CD4-positive, alpha-beta T cell treated with Interleukin-15 for 4 hours (primary cell): ENCODE measurements at regions not wholly inside any gene's neighbourhood (a gene's known extent, or its start where the extent isn't known, plus 50 kb on each side); places are given as distances from the start of the nearest gene placed in this dataset.
"Not testable (repeated sequence)": the region's sequence is repeated elsewhere in the genome, so short reads cannot be mapped to it uniquely, and the experiment has no call there.

Source experiments
- DNase-seq: peaks from one replicate; pipeline ENCODE4 v3.0.0-alpha.2; 2020; ENCODE audit warnings: low spot score

- no peak for DNase-seq
Observed at GRCh38 chr7:68756986-68757495, 841.2 kb upstream of the AUTS2 start.

- DNase-seq, result no peak
Observed at GRCh38 chr7:68760556-68760955, 837.7 kb upstream of the AUTS2 start.

GRCh38 chr7:68767462-68767861 lies 830.8 kb upstream of the AUTS2 start:
- DNase-seq, result no peak

- no peak for DNase-seq
Observed at GRCh38 chr7:68770649-68771048, 827.6 kb upstream of the AUTS2 start.

GRCh38 chr7:68776326-68776725 lies 821.9 kb upstream of the AUTS2 start:
- no peak for DNase-seq

GRCh38 chr7:68783684-68784083 lies 814.6 kb upstream of the AUTS2 start:
- no peak for DNase-seq

GRCh38 chr7:68785036-68785435 lies 813.2 kb upstream of the AUTS2 start:
- DNase-seq, result no peak

- DNase-seq, result no peak
Observed at GRCh38 chr7:68787566-68787965, 810.7 kb upstream of the AUTS2 start.

- not testable (repeated sequence) for DNase-seq
Observed at GRCh38 chr7:68788529-68788928, 809.7 kb upstream of the AUTS2 start.

GRCh38 chr7:68789597-68789996 lies 808.7 kb upstream of the AUTS2 start:
- DNase-seq, result no peak

GRCh38 chr7:68792351-68792750 lies 805.9 kb upstream of the AUTS2 start:
- DNase-seq, result no peak

- DNase-seq, result no peak
Observed at GRCh38 chr7:68793513-68793912, 804.8 kb upstream of the AUTS2 start.

- no peak for DNase-seq
Observed at GRCh38 chr7:68800316-68800715, 798.0 kb upstream of the AUTS2 start.

- no peak for DNase-seq
Observed at GRCh38 chr7:68805159-68805558, 793.1 kb upstream of the AUTS2 start.

GRCh38 chr7:68807666-68808065 lies 790.6 kb upstream of the AUTS2 start:
- no peak for DNase-seq

GRCh38 chr7:68813551-68814080 lies 784.7 kb upstream of the AUTS2 start:
- DNase-seq, result no peak

- DNase-seq, result no peak
Observed at GRCh38 chr7:68816491-68816890, 781.8 kb upstream of the AUTS2 start.

GRCh38 chr7:68820321-68820720 lies 778.0 kb upstream of the AUTS2 start:
- no peak for DNase-seq

- no peak for DNase-seq
Observed at GRCh38 chr7:68821846-68822245, 776.4 kb upstream of the AUTS2 start.

GRCh38 chr7:68823996-68824780 lies 774.1 kb upstream of the AUTS2 start:
- DNase-seq, result no peak

GRCh38 chr7:68828575-68828974 lies 769.7 kb upstream of the AUTS2 start:
- no peak for DNase-seq

- DNase-seq, result no peak
Observed at GRCh38 chr7:68833422-68833821, 764.9 kb upstream of the AUTS2 start.

- no peak for DNase-seq
Observed at GRCh38 chr7:68839014-68839413, 759.3 kb upstream of the AUTS2 start.

- no peak for DNase-seq
Observed at GRCh38 chr7:68840991-68841390, 757.3 kb upstream of the AUTS2 start.
